ENCODE measurements at regions not wholly inside any gene's neighbourhood (a gene's known extent, or its start where the extent isn't known, plus 50 kb on each side); places are given as distances from the start of the nearest gene placed in this dataset.

DNA sequence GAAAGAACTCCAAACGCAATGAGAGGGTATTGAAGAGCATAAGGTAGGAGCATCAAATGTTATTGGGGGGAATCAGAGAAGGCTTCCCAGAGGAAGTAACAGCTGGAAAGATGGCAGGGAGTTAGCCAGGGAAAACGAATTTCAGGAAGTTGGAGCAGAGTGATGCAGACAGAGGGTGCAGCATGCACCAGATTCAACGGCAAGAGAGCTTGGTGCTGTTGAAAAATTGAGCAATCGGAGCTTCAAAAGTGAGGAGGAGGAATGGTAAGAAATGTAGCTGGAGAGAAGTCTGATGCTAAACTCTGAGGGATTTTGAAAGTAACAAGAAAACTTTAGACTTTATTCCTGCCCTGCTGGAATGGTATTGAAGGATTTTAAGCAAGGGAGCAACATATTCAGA, 541.0 kb upstream of the LMCD1 start:
- no peak for TF ChIP-seq CTCF (IDR thresholded peaks at IDR 0.05 in 2 of 3, conservative IDR thresholded peaks at IDR 0.05 in 1 of 3; ENCODE audit: control insufficient read depth in 2 of 3, extremely low read depth in 1 of 3, insufficient read depth in 1 of 3, low read depth in 3 of 3, low read length in 3 of 3)
- no peak for TF ChIP-seq CBX5 (IDR thresholded peaks at IDR 0.05; ENCODE audit: low read depth)
